HG02571 (cell line): ENCODE measurements at regions not wholly inside any gene's neighbourhood (a gene's known extent, or its start where the extent isn't known, plus 50 kb on each side); places are given as distances from the start of the nearest gene placed in this dataset.

Source experiments
- ATAC-seq: cut with Tn5 transposase; IDR thresholded peaks from one replicate; pipeline ENCODE4 v1.9.1; 2021; ENCODE audit warnings: mild to moderate bottlenecking, moderate library complexity; ENCODE audit not compliant: unreplicated experiment

DNA sequence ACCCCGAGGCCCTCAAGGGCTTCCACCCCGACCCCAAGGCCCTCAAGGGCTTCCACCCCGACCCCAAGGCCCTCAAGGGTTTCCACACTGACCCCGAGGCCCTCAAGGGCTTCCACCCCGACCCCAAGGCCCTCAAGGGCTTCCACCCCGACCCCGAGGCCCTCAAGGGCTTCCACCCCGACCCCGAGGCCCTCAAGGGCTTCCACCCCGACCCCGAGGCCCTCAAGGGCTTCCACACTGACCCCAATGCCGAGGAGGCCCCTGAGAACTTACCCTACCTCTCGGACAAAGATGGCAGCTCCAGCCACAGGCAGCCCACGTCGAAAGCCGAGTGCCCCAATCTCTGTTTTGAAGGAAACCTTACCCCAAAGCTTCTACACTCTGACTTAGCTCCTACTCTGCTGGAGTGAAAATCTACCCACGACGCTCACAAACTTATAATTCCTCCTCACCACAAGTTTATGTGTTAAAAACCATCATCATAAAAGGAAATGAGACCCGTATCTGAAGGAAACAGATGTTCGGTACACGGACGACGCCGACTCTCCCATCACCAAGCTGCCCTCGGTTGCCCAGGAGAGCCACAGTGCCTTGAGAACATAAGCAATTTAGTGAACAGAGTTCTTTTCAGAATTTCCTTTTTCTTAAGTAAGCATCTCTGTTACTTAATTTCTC, 61.2 kb upstream of the RPH3AL start:
- no peak for ATAC-seq

DNA sequence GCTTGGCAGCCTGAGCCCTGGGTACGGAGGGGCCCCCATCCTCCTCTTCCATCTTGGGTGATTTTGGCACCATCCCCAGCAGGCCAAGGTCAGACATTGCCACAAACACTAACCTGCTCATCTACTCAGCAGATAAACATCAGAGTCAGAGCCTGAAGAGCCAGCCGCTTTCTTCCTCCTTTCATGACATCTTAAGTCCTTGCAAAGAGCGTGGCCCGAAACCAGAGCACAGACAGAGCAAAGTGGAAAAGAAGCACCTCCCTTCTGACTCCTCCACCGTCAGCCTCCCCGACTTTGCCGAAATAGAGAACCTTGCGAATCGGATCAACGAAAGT, 60.4 kb upstream of the RPH3AL start:
- ATAC-seq: no peak

DNA sequence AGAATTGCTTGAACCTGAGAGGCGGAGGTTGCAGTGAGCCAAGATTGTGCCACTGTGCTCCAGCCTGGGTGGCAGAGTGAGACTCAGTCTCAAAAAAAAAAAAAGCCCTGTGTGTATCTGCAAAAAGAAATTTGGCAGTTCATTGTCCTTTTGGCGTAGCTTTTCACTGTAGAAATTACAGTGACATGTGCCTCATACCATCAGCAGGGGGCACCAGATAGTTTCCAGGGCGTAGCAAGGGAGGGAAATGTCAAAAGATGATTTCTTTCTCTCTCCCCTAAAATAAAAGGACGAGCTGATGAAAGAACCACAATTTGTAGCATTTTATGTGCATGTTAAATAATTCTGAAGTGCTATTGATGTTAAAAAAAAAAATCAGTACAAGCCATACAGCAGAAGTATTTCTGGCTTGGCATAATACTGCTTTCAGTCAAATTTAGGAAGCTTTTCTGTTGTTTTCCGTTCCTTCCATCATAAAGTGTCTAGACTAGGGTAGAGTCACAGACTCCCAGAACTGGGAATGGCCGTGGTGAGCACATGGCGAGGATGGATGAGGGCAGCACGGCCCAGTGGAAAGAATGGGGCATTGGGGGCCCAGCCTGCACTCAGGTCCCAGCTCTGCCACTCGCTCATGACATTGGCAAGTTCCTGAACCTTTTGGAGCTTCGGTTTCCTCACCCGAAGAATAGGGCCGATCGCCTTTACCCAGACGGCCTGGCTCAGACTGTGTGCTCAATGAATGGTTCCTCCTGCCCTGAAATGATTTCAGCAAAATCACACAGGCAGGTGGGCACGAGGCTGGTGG, 59.8 kb upstream of the RPH3AL start:
- ATAC-seq: no peak

DNA sequence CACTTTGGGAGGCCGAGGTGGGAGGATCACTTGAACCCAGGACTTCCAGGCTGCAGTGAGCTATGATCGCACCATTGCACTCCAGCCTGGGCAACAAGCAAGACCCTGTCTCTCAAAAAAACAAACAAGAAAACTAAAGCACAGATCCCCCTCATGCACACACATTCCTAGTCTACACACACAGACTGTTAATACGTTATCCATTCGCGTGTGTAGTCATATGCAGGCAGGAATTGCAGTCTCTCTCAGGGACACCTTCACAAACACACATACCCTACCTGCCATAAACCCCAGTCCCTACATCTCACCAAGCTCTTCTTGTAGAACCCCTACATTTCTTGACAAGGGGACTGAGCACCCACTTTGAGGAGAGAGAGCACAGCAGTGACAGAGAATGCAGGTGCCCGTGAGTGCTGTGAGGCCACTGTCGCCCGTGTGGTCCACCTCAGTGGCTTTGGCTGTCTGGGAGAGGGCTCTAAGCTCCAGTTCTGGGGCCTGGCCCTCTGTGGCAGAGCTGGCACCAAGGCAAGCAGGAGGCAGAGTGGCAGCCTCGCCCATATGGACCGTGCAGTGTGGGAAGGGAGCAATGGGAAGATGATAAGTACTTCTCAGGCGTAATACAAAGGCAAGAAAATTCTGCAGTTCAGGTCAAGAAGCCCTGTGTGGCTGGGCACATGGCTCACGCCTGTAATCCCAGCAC, 59.0 kb upstream of the RPH3AL start:
- no peak for ATAC-seq

DNA sequence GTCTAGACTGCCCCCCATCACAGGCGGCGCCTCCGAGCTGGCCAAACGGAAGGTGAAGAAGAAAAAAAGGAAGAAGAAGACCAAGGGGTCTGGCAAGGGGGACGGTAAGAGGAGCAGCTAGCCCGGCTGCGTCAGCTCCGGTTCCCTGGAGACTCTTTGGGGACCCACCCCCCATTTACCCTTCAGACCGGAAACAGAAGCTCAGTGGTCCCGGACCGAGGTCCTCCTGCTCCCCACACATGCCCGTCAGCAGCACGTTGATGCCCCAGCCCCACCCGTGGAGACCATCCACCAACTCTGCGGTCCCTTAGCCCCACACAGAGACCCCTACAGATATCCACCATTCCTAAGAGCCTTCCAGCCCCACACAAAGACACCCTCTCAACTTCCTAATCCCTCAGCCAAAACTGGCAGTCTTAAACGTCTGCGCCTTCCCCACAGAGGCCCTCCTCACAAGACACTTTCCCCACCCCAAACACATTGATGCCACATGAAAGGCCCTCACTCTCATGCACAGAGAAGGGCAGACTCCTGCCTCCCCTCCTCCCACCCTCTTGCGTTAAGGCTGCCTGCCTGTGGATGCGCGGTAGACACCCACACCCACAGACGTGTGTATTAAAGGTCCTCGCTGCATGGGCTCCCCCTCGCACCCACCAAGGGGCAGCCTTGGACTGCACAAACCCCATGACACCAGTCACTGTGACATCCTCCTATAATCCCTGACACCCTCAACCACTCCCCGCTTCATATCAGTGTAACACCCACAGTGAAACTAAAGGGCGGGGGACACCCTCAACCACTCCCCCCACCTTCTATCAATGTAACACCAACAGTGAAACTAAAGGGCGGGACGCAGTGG, 58.2 kb upstream of the RPH3AL start:
- no peak for ATAC-seq

DNA sequence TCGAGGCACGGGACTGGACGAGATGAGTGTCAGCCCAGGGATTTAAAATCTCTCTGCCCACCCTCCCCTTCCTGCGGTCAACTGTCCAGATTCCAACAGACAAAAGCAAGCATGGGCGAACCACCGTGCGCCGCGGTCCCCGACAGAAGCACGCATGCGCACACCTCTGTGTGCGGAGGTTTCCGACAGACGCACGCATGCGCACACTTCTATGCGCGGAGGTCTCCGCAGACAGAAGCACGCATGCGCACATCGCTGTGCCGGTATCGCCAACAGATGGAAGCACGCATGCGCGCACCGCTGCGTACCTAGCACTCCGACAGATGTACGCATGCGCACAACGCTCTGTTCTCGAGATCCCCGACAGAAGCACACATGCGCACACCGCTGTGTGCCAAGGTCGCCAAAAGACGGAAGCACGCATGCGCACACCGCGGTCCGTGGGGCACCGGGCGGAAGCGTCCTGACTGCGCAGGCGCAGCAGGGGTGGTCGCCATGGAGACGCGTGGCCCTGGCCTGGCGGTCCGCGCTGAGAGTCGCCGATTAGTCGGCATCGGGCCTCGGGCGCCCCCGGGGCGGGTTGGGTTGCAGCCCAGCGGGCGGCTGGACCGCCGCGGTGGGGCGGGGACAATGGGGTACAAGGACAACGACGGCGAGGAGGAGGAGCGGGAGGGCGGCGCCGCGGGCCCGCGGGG, 57.4 kb upstream of the RPH3AL start:
- ATAC-seq: peak; percentile 85

DNA sequence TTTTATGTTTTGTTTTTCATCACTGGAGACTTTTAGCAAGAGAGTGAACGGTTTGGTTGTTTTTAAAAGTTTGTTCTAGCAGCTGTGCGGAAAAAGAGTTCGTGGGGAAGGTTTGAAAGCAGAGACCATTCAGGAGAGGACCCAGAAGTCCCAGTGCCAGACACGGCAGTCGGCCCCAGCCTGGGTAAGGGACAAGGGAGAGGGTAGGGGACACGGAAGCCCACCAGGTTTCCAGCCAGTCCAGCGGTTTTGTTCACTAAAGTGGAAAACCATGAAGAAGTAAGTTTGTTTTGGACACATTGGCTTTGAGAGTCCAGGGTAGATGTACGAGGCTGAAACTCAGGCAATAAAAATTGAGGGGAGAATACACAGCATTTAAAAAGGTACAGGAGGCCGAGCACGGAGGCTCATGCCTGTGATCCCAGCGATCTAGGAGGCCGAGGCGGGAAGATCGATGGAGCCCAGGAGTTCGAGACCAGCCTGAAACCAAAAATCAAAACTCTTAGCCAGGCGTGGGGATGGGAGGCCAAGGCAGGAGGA, 56.8 kb upstream of the RPH3AL start:
- no peak for ATAC-seq

DNA sequence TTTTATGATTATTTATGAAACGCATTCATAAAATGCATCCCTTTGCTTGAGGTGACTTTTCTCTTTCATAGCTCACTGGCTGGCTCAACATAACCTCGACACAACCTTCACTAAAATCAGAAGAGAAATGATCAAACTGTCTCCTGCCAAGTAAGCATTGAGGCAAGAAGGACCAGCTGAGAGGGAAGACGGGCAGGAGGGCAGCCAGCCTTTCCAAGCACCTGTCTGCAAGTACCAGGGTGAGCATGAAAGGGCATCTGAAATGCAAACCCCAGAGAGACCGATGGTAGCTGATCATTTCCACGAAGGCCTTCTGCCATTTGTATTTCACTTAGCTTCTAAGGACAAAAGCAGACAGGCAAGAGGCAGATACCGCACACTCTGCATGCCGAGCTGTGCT, 52.1 kb upstream of the RPH3AL start:
- no peak for ATAC-seq
